HG02943 (cell line): ENCODE measurements at regions not wholly inside any gene's neighbourhood (a gene's known extent, or its start where the extent isn't known, plus 50 kb on each side); places are given as distances from the start of the nearest gene placed in this dataset.
"Not testable (repeated sequence)": the region's sequence is repeated elsewhere in the genome, so short reads cannot be mapped to it uniquely, and the experiment has no call there.

Experiments used
- ATAC-seq: cut with Tn5 transposase; IDR thresholded peaks from one replicate; pipeline ENCODE4 v1.9.1; 2021; ENCODE audit warnings: mild to moderate bottlenecking, low read depth, moderate library complexity; ENCODE audit not compliant: unreplicated experiment

GRCh38 chr9:75529463-75529862, 361.0 kb upstream of the PCSK5 start:
- ATAC-seq, result no peak

GRCh38 chr9:75531588-75531987, 358.9 kb upstream of the PCSK5 start:
- no peak for ATAC-seq

DNA sequence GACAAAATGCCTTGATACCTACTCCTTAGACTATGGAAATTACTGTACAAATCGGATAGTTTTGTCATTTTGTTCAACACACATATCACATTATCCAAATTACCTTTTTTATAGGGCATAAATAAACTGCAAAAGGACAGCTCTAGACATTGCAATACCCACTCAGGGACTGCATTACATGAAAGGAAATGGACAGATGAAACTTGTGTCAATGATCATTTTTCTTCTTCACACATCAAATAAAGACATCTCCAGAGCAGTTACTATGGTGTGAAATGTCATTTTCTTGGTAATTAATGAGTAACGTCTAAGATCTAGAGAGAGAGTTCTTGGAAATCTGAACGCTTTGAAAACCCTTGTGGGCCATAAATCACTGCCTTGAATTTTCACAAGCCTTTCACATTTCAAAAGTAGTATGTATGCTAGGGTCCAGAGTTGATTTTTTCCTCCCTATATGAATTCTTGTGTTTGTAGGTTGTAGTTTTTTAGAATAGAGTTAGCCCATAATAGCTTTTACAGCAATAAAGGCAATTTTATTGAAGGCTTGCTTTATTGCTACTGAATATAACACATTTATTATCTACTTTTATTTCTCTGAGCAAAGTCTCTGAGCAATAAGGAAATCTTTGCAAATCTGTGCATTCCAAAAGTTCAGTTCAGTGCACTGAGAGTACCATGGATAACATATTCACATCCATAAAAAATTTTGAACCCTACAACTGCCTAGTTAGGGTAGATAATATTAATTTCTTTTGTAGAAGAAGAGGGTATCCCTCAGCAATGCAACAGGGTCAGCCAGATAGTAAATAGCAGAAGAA, 358.0 kb upstream of the PCSK5 start:
- no peak for ATAC-seq

- ATAC-seq, result no peak
Measured at GRCh38 chr9:75539523-75539922, 350.9 kb upstream of the PCSK5 start.

- ATAC-seq, result no peak
Measured at GRCh38 chr9:75540185-75540584, 350.3 kb upstream of the PCSK5 start.

GRCh38 chr9:75541734-75542133, 348.7 kb upstream of the PCSK5 start:
- ATAC-seq, result no peak

DNA sequence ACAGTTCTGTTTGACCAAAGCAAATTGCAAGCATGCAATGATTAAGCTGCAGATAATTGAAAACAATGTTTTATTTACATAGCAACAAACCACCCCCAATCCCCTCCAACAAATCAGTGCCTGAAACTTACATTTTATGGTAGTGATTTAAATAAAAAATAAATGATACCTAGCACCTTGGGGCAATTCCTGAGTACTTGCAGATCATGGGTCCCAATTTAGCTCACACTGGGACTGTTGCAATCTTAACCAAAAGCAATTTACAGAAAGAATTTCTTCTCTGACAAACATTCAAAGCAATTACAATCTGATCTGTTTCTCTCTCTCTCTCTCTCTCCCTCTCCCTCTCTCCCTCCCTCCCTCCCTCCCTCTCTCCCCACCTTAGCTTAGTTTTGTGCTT, 345.7 kb upstream of the PCSK5 start:
- ATAC-seq, result no peak

GRCh38 chr9:75545287-75545686, 345.2 kb upstream of the PCSK5 start:
- no peak for ATAC-seq

GRCh38 chr9:75548871-75549270, 341.6 kb upstream of the PCSK5 start:
- no peak for ATAC-seq

- no peak for ATAC-seq
Measured at GRCh38 chr9:75551861-75552260, 338.6 kb upstream of the PCSK5 start.

DNA sequence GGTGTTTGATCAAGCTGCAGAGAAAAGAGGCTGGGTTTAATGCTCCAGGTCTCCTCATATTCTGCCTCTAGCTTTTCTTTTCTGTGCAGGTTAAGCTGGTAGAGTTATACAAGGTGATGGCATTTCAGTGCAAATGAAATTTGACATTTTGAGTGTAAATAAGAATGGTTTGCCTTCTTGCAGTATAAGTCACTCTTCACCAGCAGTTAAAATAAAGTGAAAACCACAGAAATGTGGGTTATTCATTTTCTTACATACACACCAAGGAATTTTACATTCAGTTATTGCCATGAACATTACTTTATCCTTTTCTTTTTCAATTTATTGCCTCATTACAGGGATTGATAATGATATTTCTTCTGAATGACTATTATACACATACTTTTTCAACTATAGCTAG, 337.5 kb upstream of the PCSK5 start:
- ATAC-seq, result no peak

- ATAC-seq, result not testable (repeated sequence)
Measured at GRCh38 chr9:75566813-75567212, 323.7 kb upstream of the PCSK5 start.

DNA sequence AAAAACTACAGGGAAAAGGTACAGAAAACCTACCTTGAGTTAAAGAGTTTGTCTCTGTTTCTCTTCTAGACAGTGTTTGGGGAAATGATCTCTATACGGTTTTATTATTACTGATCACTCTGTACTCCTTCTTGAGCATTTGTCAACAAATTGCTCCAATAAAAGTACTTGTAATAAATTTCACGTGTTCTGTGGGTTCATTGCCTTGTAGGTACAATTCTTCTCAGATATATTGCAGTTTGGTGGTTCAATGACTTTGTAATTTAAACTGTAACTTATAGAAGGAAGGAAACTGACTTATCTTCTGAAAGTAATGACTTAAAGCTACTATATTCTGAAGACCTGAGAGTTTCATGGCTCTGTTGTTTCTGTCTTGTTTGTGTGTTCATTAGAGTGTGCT, 319.9 kb upstream of the PCSK5 start:
- no peak for ATAC-seq

DNA sequence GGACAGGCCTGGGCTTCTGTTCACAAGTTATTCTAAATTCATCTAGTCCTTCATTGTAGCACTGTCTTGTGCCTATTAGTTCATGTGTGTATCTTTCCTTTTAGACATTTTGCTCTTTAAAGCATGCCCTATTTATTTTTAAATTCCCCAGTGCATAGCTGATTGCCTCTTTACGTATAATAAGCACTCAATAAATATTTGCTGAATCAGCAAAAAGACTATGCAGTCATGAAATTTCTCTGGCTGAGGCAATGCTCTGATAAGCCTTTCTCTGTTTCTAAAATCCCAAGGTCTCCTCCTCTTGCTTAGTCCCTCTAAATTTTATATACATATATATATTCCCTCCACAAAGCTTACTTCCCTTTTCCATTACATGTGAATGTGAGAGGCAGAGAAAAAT, 315.9 kb upstream of the PCSK5 start:
- no peak for ATAC-seq

DNA sequence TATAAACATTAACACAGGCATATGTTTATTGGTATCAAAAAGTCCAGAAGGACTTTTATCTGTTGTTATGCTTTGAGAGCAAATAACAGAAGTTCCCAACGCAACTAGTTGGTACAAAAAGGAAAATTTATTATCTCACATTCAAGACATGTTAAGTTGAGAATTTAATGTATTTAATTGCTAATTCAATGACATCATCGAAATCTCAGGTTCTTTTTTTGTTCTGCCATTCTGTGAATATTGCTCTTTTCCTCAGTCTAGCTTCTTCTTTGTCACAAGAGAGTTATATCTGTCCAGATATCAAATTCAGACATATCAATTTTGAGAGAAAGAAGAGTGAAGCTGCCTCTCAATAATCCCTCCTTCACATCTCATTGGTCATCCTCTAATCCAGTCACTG, 307.6 kb upstream of the PCSK5 start:
- no peak for ATAC-seq

DNA sequence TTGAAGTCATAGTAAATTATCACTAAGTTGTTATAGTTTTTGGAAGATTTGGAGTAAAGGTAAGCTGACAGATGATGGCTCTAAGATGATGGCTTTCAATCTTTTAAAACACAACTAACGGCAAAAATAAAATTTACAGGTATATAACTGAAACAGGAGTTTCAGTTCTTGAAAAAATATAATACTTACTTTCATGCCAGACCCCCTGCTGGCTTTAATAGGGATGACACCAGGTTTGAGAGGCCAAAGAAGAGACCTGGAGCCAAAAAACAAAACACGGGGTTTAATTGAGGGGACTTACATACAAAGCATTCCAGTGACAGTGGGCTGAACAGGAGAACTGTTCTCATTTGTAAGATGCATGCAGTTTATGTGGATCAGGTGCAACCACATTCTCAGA, 301.7 kb upstream of the PCSK5 start:
- no peak for ATAC-seq

DNA sequence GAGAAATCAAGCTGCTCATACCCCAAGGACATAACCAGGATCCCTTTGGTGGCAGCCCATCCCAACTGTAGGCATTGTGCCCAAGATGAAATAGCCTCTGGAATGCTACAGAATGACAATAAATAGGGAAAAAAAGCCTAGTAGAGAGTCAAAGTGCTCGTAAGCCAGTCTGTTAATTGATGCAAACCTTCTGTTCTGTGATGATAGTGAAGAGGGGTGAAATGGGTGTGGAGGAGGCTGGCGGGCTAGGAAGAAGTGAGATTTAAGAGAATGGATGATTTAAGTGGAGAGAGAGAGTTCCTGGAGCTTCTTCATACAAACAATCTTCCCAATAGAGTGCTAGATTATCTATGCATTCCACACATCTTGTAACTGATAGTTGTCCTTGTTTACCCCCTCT, 301.0 kb upstream of the PCSK5 start:
- ATAC-seq, result no peak

- no peak for ATAC-seq
Measured at GRCh38 chr9:75591972-75592371, 298.5 kb upstream of the PCSK5 start.

- ATAC-seq, result no peak
Measured at GRCh38 chr9:75592586-75592985, 297.9 kb upstream of the PCSK5 start.

GRCh38 chr9:75593920-75594319, 296.6 kb upstream of the PCSK5 start:
- no peak for ATAC-seq

- no peak for ATAC-seq
Measured at GRCh38 chr9:75599126-75599525, 291.3 kb upstream of the PCSK5 start.

GRCh38 chr9:75601280-75601679, 289.2 kb upstream of the PCSK5 start:
- ATAC-seq, result no peak

GRCh38 chr9:75602060-75602459, 288.4 kb upstream of the PCSK5 start:
- no peak for ATAC-seq
